CD14-positive monocyte (primary cell): ENCODE measurements at regions not wholly inside any gene's neighbourhood (a gene's known extent, or its start where the extent isn't known, plus 50 kb on each side); places are given as distances from the start of the nearest gene placed in this dataset.

Experiments
- DNase-seq, 3 donors: peaks; one replicate each; pipeline ENCODE4 v3.0.0-alpha.2; 2011 to 2022
- H2AFZ ChIP-seq: 2 replicates; pipeline ENCODE4 v1.6.0; 2012; ENCODE audit warnings: mild to moderate bottlenecking, low read depth, low read length, inconsistent platforms; ENCODE audit not compliant: insufficient read depth, poor library complexity, severe bottlenecking
- H3K27ac ChIP-seq, 2 donors: 1 replicate in 1 of 2; 2 replicates in 1 of 2; pipeline ENCODE4 v1.5.1; 2012 to 2013; ENCODE audit warnings: low read length in 2 of 2, control low read depth in 1 of 2, inconsistent platforms in 1 of 2, low read depth in 1 of 2, mild to moderate bottlenecking in 1 of 2
- H3K27me3 ChIP-seq, 2 donors: one replicate each; pipeline versions ENCODE4 v1.6.0 to v1.6.1; 2011 to 2013; ENCODE audit warnings: low read length in 2 of 2; ENCODE audit not compliant: control insufficient read depth in 2 of 2, insufficient read depth in 2 of 2
- H3K36me3 ChIP-seq, 2 donors: replicated peaks in 1 of 2; 1 replicate in 1 of 2; 2 replicates in 1 of 2; pipeline versions ENCODE4 v1.5.1 to v1.6.1; 2012 to 2013; ENCODE audit warnings: low read length in 2 of 2, control low read depth in 1 of 2, inconsistent platforms in 1 of 2, mild to moderate bottlenecking in 1 of 2; ENCODE audit not compliant: insufficient read depth in 2 of 2, control insufficient read depth in 1 of 2
- H3K4me1 ChIP-seq, 2 donors: 1 replicate in 1 of 2; 2 replicates in 1 of 2; pipeline versions ENCODE4 v1.5.1 to v1.6.1; 2012 to 2013; ENCODE audit warnings: low read length in 2 of 2, control low read depth in 1 of 2, inconsistent platforms in 1 of 2, mild to moderate bottlenecking in 1 of 2, moderate library complexity in 1 of 2; ENCODE audit not compliant: insufficient read depth in 2 of 2, control insufficient read depth in 1 of 2
- H3K4me2 ChIP-seq: replicated peaks from 2 replicates; pipeline ENCODE3; 2012; ENCODE audit warnings: low read length, moderate library complexity, mild to moderate bottlenecking; ENCODE audit not compliant: poor library complexity, severe bottlenecking; ENCODE audit errors: extremely low read depth
- H3K4me3 ChIP-seq, 3 experiments: fragments of 200-600 bp in 1 of 3; sonication (generic) in 1 of 3; replicated peaks in 1 of 3; 1 replicate in 2 of 3; 2 replicates in 1 of 3; pipeline ENCODE4 v1.5.1; 2011 to 2013; ENCODE audit warnings: low read length in 3 of 3, mild to moderate bottlenecking in 3 of 3, control low read depth in 2 of 3, low read depth in 2 of 3, inconsistent platforms in 1 of 3, moderate library complexity in 1 of 3
- H3K79me2 ChIP-seq: 2 replicates; pipeline ENCODE4 v1.6.0; 2012; ENCODE audit warnings: mild to moderate bottlenecking, control low read depth, inconsistent platforms, low read length, moderate library complexity; ENCODE audit not compliant: insufficient read depth
- H3K9ac ChIP-seq: 2 replicates; pipeline ENCODE4 v1.6.0; 2017; ENCODE audit warnings: low read length, mild to moderate bottlenecking; ENCODE audit not compliant: insufficient read depth, poor library complexity, severe bottlenecking
- H3K9me3 ChIP-seq, 2 donors: replicated peaks in 1 of 2; 1 replicate in 1 of 2; 2 replicates in 1 of 2; pipeline versions ENCODE4 v1.5.1 to v1.6.1; 2012 to 2013; ENCODE audit warnings: low read length in 2 of 2, control low read depth in 1 of 2; ENCODE audit not compliant: control insufficient read depth in 1 of 2, insufficient read depth in 1 of 2
- H4K20me1 ChIP-seq: 2 replicates; pipeline ENCODE4 v1.6.0; 2012; ENCODE audit warnings: mild to moderate bottlenecking, low read length, control low read depth, moderate library complexity; ENCODE audit not compliant: insufficient read depth
- H3K27ac Mint-ChIP-seq, 7 donors: one replicate each; pipeline ENCODE4 v1.8.0; 2020; ENCODE audit warnings: mild to moderate bottlenecking in 7 of 7, mixed read lengths in 7 of 7, moderate library complexity in 6 of 7, inconsistent platforms in 2 of 7
- H3K27me3 Mint-ChIP-seq, 3 donors: one replicate each; pipeline ENCODE4 v1.8.0; 2021 to 2022; ENCODE audit warnings: low read depth in 3 of 3, mild to moderate bottlenecking in 3 of 3, mixed read lengths in 3 of 3, moderate library complexity in 3 of 3, inconsistent platforms in 1 of 3
- H3K36me3 Mint-ChIP-seq, 2 donors: one replicate each; pipeline ENCODE4 v1.8.0; 2020; ENCODE audit warnings: mixed read lengths in 2 of 2, inconsistent platforms in 1 of 2, mild to moderate bottlenecking in 1 of 2
- H3K4me1 Mint-ChIP-seq: one replicate; pipeline ENCODE4 v1.8.0; 2020; ENCODE audit warnings: mild to moderate bottlenecking, mixed read lengths
- H3K4me3 Mint-ChIP-seq, 2 donors: one replicate each; pipeline ENCODE4 v1.8.0; 2020; ENCODE audit warnings: mild to moderate bottlenecking in 2 of 2, mixed read lengths in 2 of 2, moderate library complexity in 1 of 2
- H3K9me3 Mint-ChIP-seq, 7 donors: one replicate each; pipeline ENCODE4 v1.8.0; 2020 to 2022; ENCODE audit warnings: mixed read lengths in 7 of 7, mild to moderate bottlenecking in 6 of 7, moderate library complexity in 6 of 7, inconsistent platforms in 2 of 7
- WGBS: methylation state at CpG from one replicate; pipeline ENCODE4 v1.1.5; 2013; ENCODE audit warnings: missing lambda C conversion rate; ENCODE audit not compliant: insufficient coverage; 5-methylcytosine and 5-hydroxymethylcytosine counted together
- intact Hi-C, 2 donors: fragments of 100-400 bp; cut with micrococcal nuclease; formaldehyde crosslinking; loops; one replicate each; pipeline versions ENCODE4 v1.15.0 to v1.15.1; 2023
- TF ChIP-seq, protein P1 (sequence below): fragments of 200-600 bp; IDR thresholded peaks from one replicate; pipeline ENCODE4 v1.8.0; 2022; ENCODE audit warnings: antibody characterized with exemption, mild to moderate bottlenecking

DNA sequence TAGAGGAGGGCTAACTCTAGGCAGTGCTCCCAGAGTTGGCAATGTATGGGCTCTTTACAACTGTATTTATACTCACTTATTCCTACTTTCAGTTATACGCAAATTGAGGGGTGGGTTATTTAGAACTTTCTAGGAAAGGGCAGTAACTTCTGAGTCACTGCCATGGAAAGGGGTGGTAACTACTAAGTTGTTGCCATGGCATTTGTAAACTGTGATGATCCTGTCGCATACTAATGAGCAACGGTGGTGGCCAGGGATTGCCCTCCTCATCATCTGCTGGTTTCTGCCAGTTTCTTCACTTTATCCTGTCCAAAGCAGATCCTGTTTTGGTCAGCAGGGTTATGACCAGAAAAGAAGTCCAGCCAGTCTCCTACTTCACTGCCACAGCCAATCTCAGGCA is 95.5 kb upstream of the PTPRT start:
- Histone ChIP-seq H3K4me3 (no peak overlapping the region), H3K9ac (no peak overlapping the region), H3K79me2 (no peaks in the 10 kb centered on the region), H3K27me3 (peaks cover 3 to 6% of the 10 kb centered on the region in 2 donors), H2AFZ (no peak overlapping the region), H3K36me3 (no peaks in the 10 kb centered on the region), H3K27ac (no peak overlapping the region), H3K9me3 (peaks cover 2 to 3% of the 10 kb centered on the region in 2 donors), H3K4me1 (no peaks in the 10 kb centered on the region), H4K20me1 (no peaks in the 10 kb centered on the region), H3K4me2 (no peak overlapping the region)
- Mint-ChIP-seq H3K36me3 (no peaks in the 10 kb centered on the region), H3K4me3 (no peak overlapping the region), H3K4me1 (peaks cover 6% of the 10 kb centered on the region), H3K27ac (no peak overlapping the region), H3K9me3 (peaks cover 3 to 21% (median 8%) of the 10 kb centered on the region in 7 donors), H3K27me3 (peaks cover 10 to 31% (median 16%) of the 10 kb centered on the region in 3 donors)
- 71% methylated on average over 2 of the region's 3 CpGs for WGBS
- DNase-seq, result no peak
- intact Hi-C loops, result no loop called here
- TF ChIP-seq, protein P1, sequence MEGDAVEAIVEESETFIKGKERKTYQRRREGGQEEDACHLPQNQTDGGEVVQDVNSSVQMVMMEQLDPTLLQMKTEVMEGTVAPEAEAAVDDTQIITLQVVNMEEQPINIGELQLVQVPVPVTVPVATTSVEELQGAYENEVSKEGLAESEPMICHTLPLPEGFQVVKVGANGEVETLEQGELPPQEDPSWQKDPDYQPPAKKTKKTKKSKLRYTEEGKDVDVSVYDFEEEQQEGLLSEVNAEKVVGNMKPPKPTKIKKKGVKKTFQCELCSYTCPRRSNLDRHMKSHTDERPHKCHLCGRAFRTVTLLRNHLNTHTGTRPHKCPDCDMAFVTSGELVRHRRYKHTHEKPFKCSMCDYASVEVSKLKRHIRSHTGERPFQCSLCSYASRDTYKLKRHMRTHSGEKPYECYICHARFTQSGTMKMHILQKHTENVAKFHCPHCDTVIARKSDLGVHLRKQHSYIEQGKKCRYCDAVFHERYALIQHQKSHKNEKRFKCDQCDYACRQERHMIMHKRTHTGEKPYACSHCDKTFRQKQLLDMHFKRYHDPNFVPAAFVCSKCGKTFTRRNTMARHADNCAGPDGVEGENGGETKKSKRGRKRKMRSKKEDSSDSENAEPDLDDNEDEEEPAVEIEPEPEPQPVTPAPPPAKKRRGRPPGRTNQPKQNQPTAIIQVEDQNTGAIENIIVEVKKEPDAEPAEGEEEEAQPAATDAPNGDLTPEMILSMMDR, result no peak

DNA sequence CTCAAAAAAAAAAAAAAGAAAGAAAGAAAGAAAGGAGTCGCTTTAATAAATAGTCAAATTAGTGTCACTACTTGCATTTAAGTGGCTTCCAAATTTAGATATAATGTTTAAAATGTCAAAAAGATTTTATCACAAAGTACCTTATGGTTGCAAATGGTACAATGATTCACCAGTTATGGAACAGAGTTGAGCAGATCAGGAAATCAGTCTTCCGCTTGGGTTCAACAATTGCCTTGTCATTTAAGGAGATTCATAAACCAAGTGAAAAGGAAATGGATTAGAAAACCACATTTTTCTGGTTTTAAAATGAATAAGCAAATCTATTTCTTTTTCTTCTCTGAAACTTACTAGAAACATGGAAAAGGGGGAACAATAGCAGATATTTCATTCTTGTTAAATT is 94.8 kb upstream of the PTPRT start:
- H3K27ac ChIP-seq, result no peak overlapping the region
- peaks cover 6% of the 10 kb centered on the region for H3K4me1 Mint-ChIP-seq
- no peak overlapping the region for H3K4me3 Mint-ChIP-seq

More for the DNA sequence above, 94.8 kb upstream of the PTPRT start:
- Histone ChIP-seq H3K27me3 (peaks cover 3 to 6% of the 10 kb centered on the region in 2 donors), H3K4me1 (no peaks in the 10 kb centered on the region), H3K79me2 (no peaks in the 10 kb centered on the region), H3K9me3 (peaks cover 8 to 9% of the 10 kb centered on the region in 2 donors), H3K9ac (no peak overlapping the region), H3K4me3 (no peak overlapping the region), H3K36me3 (no peaks in the 10 kb centered on the region), H3K4me2 (no peak overlapping the region), H4K20me1 (no peaks in the 10 kb centered on the region), H2AFZ (no peak overlapping the region)
- WGBS, result no CpG with 5 or more reads among the region's 2 CpGs
- H3K9me3 Mint-ChIP-seq, result peaks cover 4 to 26% (median 8%) of the 10 kb centered on the region in 7 donors
- H3K27ac Mint-ChIP-seq, result no peak overlapping the region
- intact Hi-C loops, result no loop called here
- DNase-seq, result no peak
- no peaks in the 10 kb centered on the region for H3K36me3 Mint-ChIP-seq
- H3K27me3 Mint-ChIP-seq, result peaks cover 10 to 31% (median 16%) of the 10 kb centered on the region in 3 donors
- TF ChIP-seq, protein P1, result no peak
